ENCODE measurements at regions not wholly inside any gene's neighbourhood (a gene's known extent, or its start where the extent isn't known, plus 50 kb on each side); places are given as distances from the start of the nearest gene placed in this dataset.

DNA sequence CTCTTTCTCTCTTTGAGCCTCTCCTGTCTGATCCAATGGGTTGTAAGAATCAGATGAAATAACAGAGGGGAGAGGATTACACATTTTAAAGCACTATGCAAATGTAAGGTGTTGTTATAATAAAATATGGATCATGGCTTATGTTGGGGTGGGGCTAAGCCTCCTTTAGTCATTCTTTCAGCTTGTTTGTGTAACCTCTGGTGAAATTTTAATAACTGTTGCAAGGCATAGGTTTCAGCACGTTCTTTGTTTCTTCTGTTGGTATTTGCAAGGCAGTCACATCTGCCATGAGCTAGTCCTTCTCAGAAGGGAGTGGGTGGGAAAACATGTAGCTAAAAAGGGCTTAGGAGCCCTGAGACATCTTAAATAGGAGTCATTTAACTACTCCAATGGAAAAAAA, 74.8 kb upstream of the FRMD6 start:
- H3K27ac ChIP-seq (ENCODE audit: insufficient read depth, low read depth, low read length, poor library complexity, severe bottlenecking): no peak overlapping the region
- H3K9me3 ChIP-seq (ENCODE audit: control insufficient read depth, low read length): no peaks in the 10 kb centered on the region
- H3K27me3 ChIP-seq (ENCODE audit: control insufficient read depth, insufficient read depth, low read length, poor library complexity, severe bottlenecking): no peaks in the 10 kb centered on the region
- H3K36me3 ChIP-seq (ENCODE audit: control insufficient read depth, insufficient read depth, low read length): no peaks in the 10 kb centered on the region
- H3K4me3 ChIP-seq (ENCODE audit: insufficient read depth, low read depth, low read length): no peak overlapping the region
- 92 to 94% methylated on average over 1 of the region's 1 CpG for WGBS, 2 experiments
- no peaks in the 10 kb centered on the region for H3K4me1 ChIP-seq (ENCODE audit: control insufficient read depth, insufficient read depth, low read length)

DNA sequence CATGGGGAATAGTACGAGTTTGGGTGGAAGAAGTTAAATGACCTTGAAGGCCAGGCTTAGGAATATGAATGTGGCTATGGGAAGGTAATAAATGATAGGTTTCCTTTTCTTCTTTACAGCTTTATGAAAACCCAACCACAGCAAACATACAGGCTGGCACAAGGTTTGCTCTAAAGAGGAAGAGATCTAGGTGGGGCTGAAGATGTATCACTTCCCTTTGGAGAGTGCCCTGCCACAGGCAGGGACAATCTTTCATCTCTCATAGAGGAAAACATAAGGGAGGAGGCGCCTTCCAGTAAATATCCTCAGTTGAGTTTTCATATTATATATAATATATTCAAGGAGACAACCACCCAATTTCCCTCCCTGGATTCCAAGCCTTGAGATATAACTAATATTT, 72.9 kb upstream of the FRMD6 start:
- Histone ChIP-seq H3K4me3 (ENCODE audit: insufficient read depth, low read depth, low read length) (no peak overlapping the region), H3K27me3 (ENCODE audit: control insufficient read depth, insufficient read depth, low read length, poor library complexity, severe bottlenecking) (no peaks in the 10 kb centered on the region), H3K27ac (ENCODE audit: insufficient read depth, low read depth, low read length, poor library complexity, severe bottlenecking) (no peak overlapping the region), H3K36me3 (ENCODE audit: control insufficient read depth, insufficient read depth, low read length) (no peaks in the 10 kb centered on the region), H3K9me3 (ENCODE audit: control insufficient read depth, low read length) (no peaks in the 10 kb centered on the region), H3K4me1 (ENCODE audit: control insufficient read depth, insufficient read depth, low read length) (no peaks in the 10 kb centered on the region)
- 86 to 100% methylated on average over 1 of the region's 2 CpGs for WGBS, 2 experiments

DNA sequence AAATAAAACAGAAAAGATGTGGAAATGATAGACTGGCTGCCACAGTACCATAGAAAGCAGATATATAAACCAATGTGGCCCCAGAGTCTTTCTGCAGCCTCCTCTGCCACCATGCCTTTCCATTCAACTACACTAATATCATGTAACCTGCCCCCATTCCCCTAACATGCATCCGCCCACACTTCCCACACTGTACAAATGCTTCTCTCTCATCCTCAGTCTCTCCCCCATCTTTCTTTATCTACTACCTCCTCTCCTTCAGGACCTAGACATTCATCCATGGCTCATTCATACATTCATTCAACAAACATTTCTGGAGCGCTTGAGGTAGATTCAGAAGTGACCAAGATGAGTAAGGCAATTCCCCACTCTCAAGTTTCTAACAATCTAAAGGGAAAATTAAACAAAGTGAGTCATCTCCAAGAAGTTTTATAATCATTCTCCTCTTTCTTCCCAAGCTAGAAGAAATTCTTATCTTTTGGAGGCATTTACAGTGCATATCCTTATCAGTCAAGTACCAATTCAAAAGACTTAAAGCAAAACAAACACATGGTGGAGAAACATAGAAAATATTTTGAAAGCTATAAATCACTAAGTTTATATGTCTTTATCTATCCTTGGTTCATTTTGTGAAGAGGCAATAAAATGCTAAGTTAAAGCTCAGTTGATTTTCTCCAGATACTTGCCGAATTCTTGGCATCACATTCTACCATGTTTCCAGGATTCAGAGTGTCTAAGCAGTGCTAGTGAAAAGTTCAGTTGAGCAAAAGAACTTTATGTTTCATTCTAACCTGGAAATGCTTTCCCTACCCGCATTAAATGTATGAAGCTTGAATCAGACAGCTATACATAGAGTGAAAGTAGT, 70.5 kb upstream of the FRMD6 start:
- 91 to 96% methylated on average over 3 to 4 of the region's 4 CpGs for WGBS, 2 experiments

DNA sequence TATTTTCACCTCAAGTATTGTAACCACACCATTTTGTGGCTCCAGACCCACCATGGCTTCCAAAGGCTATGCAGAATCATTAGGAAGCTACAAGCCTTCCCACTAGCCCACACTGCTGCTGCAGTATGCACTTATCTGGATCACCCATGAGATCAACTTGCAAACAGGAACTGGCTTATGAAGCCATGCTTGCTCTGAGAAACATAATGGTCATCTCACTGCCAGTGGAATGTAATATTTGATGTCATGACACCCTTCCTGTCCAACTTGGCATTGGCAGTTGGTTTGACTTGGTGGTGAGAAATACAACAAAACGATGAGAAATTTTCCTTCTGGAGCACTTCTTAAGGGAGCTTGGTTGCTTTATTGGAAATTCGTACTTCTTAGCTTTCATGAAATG, 69.3 kb upstream of the FRMD6 start:
- no peaks in the 10 kb centered on the region for H3K27me3 ChIP-seq (ENCODE audit: control insufficient read depth, insufficient read depth, low read length, poor library complexity, severe bottlenecking)
- H3K4me3 ChIP-seq (ENCODE audit: insufficient read depth, low read depth, low read length): no peak overlapping the region
- 89 to 90% methylated on average over 2 of the region's 2 CpGs for WGBS, 2 experiments
- H3K27ac ChIP-seq (ENCODE audit: insufficient read depth, low read depth, low read length, poor library complexity, severe bottlenecking): no peak overlapping the region
- H3K36me3 ChIP-seq (ENCODE audit: control insufficient read depth, insufficient read depth, low read length): no peaks in the 10 kb centered on the region
- no peaks in the 10 kb centered on the region for H3K4me1 ChIP-seq (ENCODE audit: control insufficient read depth, insufficient read depth, low read length)
- H3K9me3 ChIP-seq (ENCODE audit: control insufficient read depth, low read length): no peaks in the 10 kb centered on the region

More for the DNA sequence above, 70.5 kb upstream of the FRMD6 start:
- no peaks in the 10 kb centered on the region for H3K27me3 ChIP-seq (ENCODE audit: control insufficient read depth, insufficient read depth, low read length, poor library complexity, severe bottlenecking)
- H3K9me3 ChIP-seq (ENCODE audit: control insufficient read depth, low read length): no peaks in the 10 kb centered on the region
- H3K4me1 ChIP-seq (ENCODE audit: control insufficient read depth, insufficient read depth, low read length): no peaks in the 10 kb centered on the region
- no peak overlapping the region for H3K4me3 ChIP-seq (ENCODE audit: insufficient read depth, low read depth, low read length)
- no peaks in the 10 kb centered on the region for H3K36me3 ChIP-seq (ENCODE audit: control insufficient read depth, insufficient read depth, low read length)
- no peak overlapping the region for H3K27ac ChIP-seq (ENCODE audit: insufficient read depth, low read depth, low read length, poor library complexity, severe bottlenecking)

DNA sequence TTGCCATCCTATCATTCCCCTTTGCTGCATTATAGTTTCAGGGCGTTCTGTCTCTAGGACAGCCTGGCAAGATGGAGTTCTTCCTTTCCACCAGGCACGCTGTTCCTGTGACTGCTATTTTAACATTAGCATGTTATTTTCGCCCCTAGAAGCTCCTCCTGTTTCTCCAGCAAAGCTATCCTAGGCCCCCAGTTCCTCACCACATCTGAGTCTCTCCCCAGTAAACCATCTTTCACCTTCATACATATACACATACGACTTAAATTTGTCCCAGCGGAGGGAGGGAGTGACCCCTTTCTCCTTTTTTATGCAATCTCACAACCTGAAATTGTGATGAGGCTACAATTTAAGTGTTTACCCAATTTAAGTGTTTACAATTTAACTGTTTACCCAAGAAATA, 66.7 kb upstream of the FRMD6 start:
- no peaks in the 10 kb centered on the region for H3K9me3 ChIP-seq (ENCODE audit: control insufficient read depth, low read length)
- no peaks in the 10 kb centered on the region for H3K4me1 ChIP-seq (ENCODE audit: control insufficient read depth, insufficient read depth, low read length)
- no peaks in the 10 kb centered on the region for H3K27me3 ChIP-seq (ENCODE audit: control insufficient read depth, insufficient read depth, low read length, poor library complexity, severe bottlenecking)
- 75 to 82% methylated on average over 5 of the region's 5 CpGs for WGBS, 2 experiments
- H3K36me3 ChIP-seq (ENCODE audit: control insufficient read depth, insufficient read depth, low read length): no peaks in the 10 kb centered on the region
- no peak overlapping the region for H3K27ac ChIP-seq (ENCODE audit: insufficient read depth, low read depth, low read length, poor library complexity, severe bottlenecking)
- H3K4me3 ChIP-seq (ENCODE audit: insufficient read depth, low read depth, low read length): no peak overlapping the region

DNA sequence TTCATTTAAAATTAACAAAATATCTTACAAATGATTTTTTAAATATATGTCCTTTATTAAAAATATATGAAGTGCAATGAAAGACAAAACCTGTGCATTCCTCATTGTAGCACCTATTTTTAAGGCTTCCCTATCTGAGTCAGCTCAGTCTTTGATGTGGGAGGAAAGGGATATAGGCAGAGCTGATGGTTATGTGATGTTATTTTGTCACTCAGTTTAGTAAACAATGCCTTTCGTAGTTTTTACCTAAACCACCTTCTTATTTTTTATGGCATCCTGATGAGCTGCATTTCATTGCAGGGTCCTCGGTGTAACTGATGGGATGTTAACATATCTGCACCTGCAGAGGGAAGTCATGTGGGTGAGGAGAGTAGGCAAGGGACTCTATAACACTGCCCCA, 58.9 kb upstream of the FRMD6 start:
- Histone ChIP-seq H3K4me1 (ENCODE audit: control insufficient read depth, insufficient read depth, low read length) (no peaks in the 10 kb centered on the region), H3K27me3 (ENCODE audit: control insufficient read depth, insufficient read depth, low read length, poor library complexity, severe bottlenecking) (no peaks in the 10 kb centered on the region), H3K36me3 (ENCODE audit: control insufficient read depth, insufficient read depth, low read length) (no peaks in the 10 kb centered on the region), H3K9me3 (ENCODE audit: control insufficient read depth, low read length) (no peaks in the 10 kb centered on the region), H3K27ac (ENCODE audit: insufficient read depth, low read depth, low read length, poor library complexity, severe bottlenecking) (no peak overlapping the region), H3K4me3 (ENCODE audit: insufficient read depth, low read depth, low read length) (no peak overlapping the region)
- WGBS, 2 experiments: 58 to 80% methylated on average over 1 to 2 of the region's 2 CpGs

DNA sequence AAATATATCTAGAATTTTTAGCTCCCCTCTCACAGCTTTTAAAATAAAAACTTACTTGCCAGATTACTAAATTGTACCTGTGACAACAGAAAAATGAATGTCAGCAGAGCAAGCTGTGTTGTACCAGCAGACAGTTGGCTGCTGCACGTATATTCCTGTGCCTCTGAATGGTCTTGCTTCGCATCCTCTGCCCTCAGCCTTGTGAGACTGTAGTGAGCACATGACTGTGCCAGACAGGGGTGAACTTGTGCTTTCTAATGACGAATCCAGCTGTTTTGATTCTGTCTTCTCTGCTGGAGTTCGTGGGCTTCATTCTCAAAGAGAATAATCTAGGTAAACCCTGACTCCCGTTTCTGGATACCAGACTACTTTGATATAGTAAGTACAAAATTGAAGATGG, 58.3 kb upstream of the FRMD6 start:
- Histone ChIP-seq H3K27ac (ENCODE audit: insufficient read depth, low read depth, low read length, poor library complexity, severe bottlenecking) (no peak overlapping the region), H3K4me1 (ENCODE audit: control insufficient read depth, insufficient read depth, low read length) (no peaks in the 10 kb centered on the region), H3K36me3 (ENCODE audit: control insufficient read depth, insufficient read depth, low read length) (no peaks in the 10 kb centered on the region), H3K4me3 (ENCODE audit: insufficient read depth, low read depth, low read length) (no peak overlapping the region), H3K9me3 (ENCODE audit: control insufficient read depth, low read length) (no peaks in the 10 kb centered on the region), H3K27me3 (ENCODE audit: control insufficient read depth, insufficient read depth, low read length, poor library complexity, severe bottlenecking) (no peaks in the 10 kb centered on the region)
- 68 to 75% methylated on average over 4 to 5 of the region's 5 CpGs for WGBS, 2 experiments

DNA sequence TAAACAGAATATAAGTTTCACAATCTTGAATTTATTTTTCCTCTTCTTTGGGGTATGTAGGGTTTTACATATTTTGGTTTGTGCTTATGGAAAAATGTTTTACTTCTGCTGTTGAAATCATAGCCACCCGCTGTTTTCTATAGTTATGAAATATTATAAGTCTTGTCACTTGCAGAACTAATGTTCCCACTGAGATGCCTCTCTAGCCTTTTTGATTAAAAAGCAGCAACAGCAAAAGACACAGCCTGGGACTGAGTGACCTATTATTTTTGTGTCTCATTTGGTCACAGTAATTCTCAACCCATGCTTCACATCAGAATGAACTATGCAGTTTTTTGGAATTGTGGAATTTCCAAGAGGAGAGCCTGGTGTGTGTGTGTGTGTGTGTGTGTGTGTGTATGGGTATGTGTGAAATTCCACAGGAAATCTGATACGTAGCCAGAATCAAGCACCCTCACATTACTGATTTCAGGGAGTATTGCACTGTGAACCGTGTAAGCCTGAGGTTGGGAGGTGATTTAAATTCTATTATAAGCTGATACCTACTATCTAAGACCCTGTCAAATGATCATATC, 55.7 kb upstream of the FRMD6 start:
- Histone ChIP-seq H3K4me1 (ENCODE audit: control insufficient read depth, insufficient read depth, low read length) (no peaks in the 10 kb centered on the region), H3K4me3 (ENCODE audit: insufficient read depth, low read depth, low read length) (no peak overlapping the region), H3K27me3 (ENCODE audit: control insufficient read depth, insufficient read depth, low read length, poor library complexity, severe bottlenecking) (no peaks in the 10 kb centered on the region), H3K36me3 (ENCODE audit: control insufficient read depth, insufficient read depth, low read length) (no peaks in the 10 kb centered on the region), H3K27ac (ENCODE audit: insufficient read depth, low read depth, low read length, poor library complexity, severe bottlenecking) (no peak overlapping the region), H3K9me3 (ENCODE audit: control insufficient read depth, low read length) (no peaks in the 10 kb centered on the region)
- WGBS, 2 experiments: 98% methylated on average over 3 of the region's 3 CpGs; no CpG with 5 or more reads in 1 of the 2 experiments

DNA sequence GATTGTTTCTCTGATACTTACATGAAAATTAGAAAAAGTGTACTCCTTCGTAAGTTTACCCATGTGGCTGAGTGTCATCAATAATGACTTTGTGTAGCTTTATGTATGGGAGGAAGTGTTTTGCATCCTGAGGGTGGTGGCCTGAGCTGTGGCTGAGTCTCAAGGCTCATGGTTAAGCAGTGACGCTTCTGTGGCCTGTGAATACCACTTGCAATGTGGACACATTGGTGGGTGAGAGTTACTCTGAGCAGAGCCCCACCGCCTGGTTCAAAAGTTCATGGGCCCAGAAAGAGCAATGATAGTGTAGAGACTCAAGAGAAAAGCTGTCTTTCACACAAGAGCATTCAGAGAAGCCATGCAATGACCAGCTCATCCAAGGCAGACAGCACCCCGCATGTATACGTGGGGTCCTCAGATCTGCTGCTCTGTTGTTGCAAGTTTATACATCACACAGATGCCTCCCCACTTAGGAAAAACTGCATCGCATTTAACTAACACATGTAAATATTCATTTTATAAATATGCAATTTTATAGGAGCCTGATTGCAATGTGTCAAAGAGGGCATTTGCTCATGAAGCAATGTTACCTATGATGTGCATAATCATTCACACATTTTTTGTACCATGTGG, 55.1 kb upstream of the FRMD6 start:
- no peak overlapping the region for H3K4me3 ChIP-seq (ENCODE audit: insufficient read depth, low read depth, low read length)
- no peaks in the 10 kb centered on the region for H3K4me1 ChIP-seq (ENCODE audit: control insufficient read depth, insufficient read depth, low read length)
- H3K27ac ChIP-seq (ENCODE audit: insufficient read depth, low read depth, low read length, poor library complexity, severe bottlenecking): no peak overlapping the region
- 92 to 94% methylated on average over 5 to 6 of the region's 6 CpGs for WGBS, 2 experiments
- no peaks in the 10 kb centered on the region for H3K27me3 ChIP-seq (ENCODE audit: control insufficient read depth, insufficient read depth, low read length, poor library complexity, severe bottlenecking)
- no peaks in the 10 kb centered on the region for H3K9me3 ChIP-seq (ENCODE audit: control insufficient read depth, low read length)
- no peaks in the 10 kb centered on the region for H3K36me3 ChIP-seq (ENCODE audit: control insufficient read depth, insufficient read depth, low read length)

DNA sequence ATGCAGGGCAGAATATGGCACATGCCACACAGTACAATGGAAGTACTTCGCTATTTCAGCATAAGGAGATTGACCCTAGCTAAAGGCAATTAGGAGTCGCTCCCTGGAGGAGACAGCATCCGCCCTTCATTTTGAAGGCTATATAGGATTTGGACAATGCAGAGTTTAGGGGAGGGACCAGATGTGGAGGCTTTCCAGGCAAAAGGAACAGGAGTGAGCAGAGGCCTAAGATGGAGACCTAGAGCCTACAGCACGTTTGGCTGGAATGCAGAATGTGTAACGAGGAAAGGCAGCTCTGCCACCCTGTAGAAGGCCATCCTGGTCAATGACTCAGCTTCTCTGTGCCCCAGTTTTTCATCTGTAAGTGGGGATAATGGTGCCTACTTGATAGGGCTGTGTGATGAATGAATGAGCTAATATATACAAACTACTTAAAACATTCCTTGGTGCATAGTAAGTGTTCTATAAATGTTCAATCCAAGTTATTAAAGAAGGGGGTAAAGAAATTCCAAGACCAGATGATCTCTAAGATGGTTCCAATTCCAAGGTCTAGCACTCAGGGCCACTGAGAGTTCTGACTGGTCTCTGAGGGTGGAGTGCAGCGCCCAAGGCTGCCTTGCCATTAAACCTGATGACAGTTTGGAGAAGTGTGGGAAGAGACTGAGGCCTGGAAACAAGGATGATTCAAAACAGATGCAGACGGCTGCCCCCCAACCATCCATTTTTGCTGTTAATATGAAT, 54.3 kb upstream of the FRMD6 start:
- H3K4me1 ChIP-seq (ENCODE audit: control insufficient read depth, insufficient read depth, low read length): no peaks in the 10 kb centered on the region

More for the DNA sequence above, 54.3 kb upstream of the FRMD6 start:
- H3K27ac ChIP-seq (ENCODE audit: insufficient read depth, low read depth, low read length, poor library complexity, severe bottlenecking): no peak overlapping the region
- WGBS, 2 experiments: 93 to 95% methylated on average over 7 of the region's 7 CpGs
- no peaks in the 10 kb centered on the region for H3K36me3 ChIP-seq (ENCODE audit: control insufficient read depth, insufficient read depth, low read length)
- no peaks in the 10 kb centered on the region for H3K27me3 ChIP-seq (ENCODE audit: control insufficient read depth, insufficient read depth, low read length, poor library complexity, severe bottlenecking)
- no peaks in the 10 kb centered on the region for H3K9me3 ChIP-seq (ENCODE audit: control insufficient read depth, low read length)
- H3K4me3 ChIP-seq (ENCODE audit: insufficient read depth, low read depth, low read length): no peak overlapping the region

All from ectodermal cell (in vitro differentiated cells).